Activated CD8-positive, alpha-beta memory T cell treated with anti-CD3 and anti-CD28 coated beads, Interleukin-2, amount 50 U/mL, for 48 hours (primary cell): ENCODE measurements at regions not wholly inside any gene's neighbourhood (a gene's known extent, or its start where the extent isn't known, plus 50 kb on each side); places are given as distances from the start of the nearest gene placed in this dataset.

Experiments used
- DNase-seq: peaks from one replicate; pipeline ENCODE4 v3.0.0-alpha.2; 2020

GRCh38 chr3:24598695-24599470 lies 104.2 kb upstream of the THRB start:
- no peak for DNase-seq

- no peak for DNase-seq
Observed at GRCh38 chr3:24601066-24601939, 106.7 kb upstream of the THRB start.

GRCh38 chr3:24604215-24604614 lies 109.6 kb upstream of the THRB start:
- DNase-seq = no peak

- DNase-seq = no peak
Observed at GRCh38 chr3:24605511-24606028, 110.9 kb upstream of the THRB start.

GRCh38 chr3:24607281-24607680 lies 112.6 kb upstream of the THRB start:
- no peak for DNase-seq

GRCh38 chr3:24608701-24609390 lies 114.2 kb upstream of the THRB start:
- no peak for DNase-seq

- no peak for DNase-seq
Observed at GRCh38 chr3:24614359-24614758, 119.7 kb upstream of the THRB start.

GRCh38 chr3:24615177-24615576 lies 120.5 kb upstream of the THRB start:
- DNase-seq = no peak

- DNase-seq = no peak
Observed at GRCh38 chr3:24616110-24616829, 121.6 kb upstream of the THRB start.

- no peak for DNase-seq
Observed at GRCh38 chr3:24622138-24622537, 127.5 kb upstream of the THRB start.

GRCh38 chr3:24622696-24623225 lies 128.1 kb upstream of the THRB start:
- DNase-seq = no peak

GRCh38 chr3:24623657-24624056 lies 129.0 kb upstream of the THRB start:
- no peak for DNase-seq

- no peak for DNase-seq
Observed at GRCh38 chr3:24624938-24625681, 130.5 kb upstream of the THRB start.

- DNase-seq = no peak
Observed at GRCh38 chr3:24628523-24629258, 134.0 kb upstream of the THRB start.

GRCh38 chr3:24631481-24631880 lies 136.8 kb upstream of the THRB start:
- DNase-seq = no peak

- no peak for DNase-seq
Observed at GRCh38 chr3:24639061-24639460, 144.4 kb upstream of the THRB start.

- no peak for DNase-seq
Observed at GRCh38 chr3:24639481-24640329, 145.1 kb upstream of the THRB start.

GRCh38 chr3:24640330-24640877 lies 145.8 kb upstream of the THRB start:
- DNase-seq = no peak

- no peak for DNase-seq
Observed at GRCh38 chr3:24641628-24642027, 147.0 kb upstream of the THRB start.

- DNase-seq = no peak
Observed at GRCh38 chr3:24645047-24645446, 150.4 kb upstream of the THRB start.
